Endothelial cell of umbilical vein (primary cell): ENCODE measurements at regions not wholly inside any gene's neighbourhood (a gene's known extent, or its start where the extent isn't known, plus 50 kb on each side); places are given as distances from the start of the nearest gene placed in this dataset.

Source experiments
- BruUV-seq: library from RNA; stranded (reverse); fragments of 400-500 nt; replicated peaks from 2 replicates; lab custom pipeline; 2021; lab: Mats Ljungman, UMichigan
- CTCF ChIA-PET: fragments of 300-600, 350-600 bp; sonication (Branson Sonifier 250); formaldehyde crosslinking; loops from one replicate; lab custom pipeline; 2021; ENCODE audit warnings: antibody characterized with exemption, inconsistent platforms; lab: Charles Lee
- POLR2A ChIA-PET: fragments of 300-600, 350-600 bp; sonication (Branson Sonifier 250); formaldehyde crosslinking; loops from one replicate; lab custom pipeline; 2021; ENCODE audit warnings: antibody characterized with exemption, inconsistent platforms; lab: Charles Lee
- DNase-seq: peaks from one replicate; pipeline ENCODE4 v3.0.0-alpha.2; 2011; ENCODE audit warnings: low read depth, low spot score
- FAIRE-seq: peaks from 2 replicates; lab custom pipeline; 2011; peaks lifted over from hg19 to GRCh38; lab: Jason Lieb, UNC
- H2AFZ ChIP-seq: 2 replicates; pipeline ENCODE4 v1.6.0; 2012; ENCODE audit warnings: low read depth, low read length, control low read depth, inconsistent platforms
- H3K27ac ChIP-seq: 2 replicates; pipeline ENCODE4 v1.5.1; 2011; ENCODE audit warnings: low read depth, mild to moderate bottlenecking, control low read depth, low read length, moderate library complexity; ENCODE audit not compliant: insufficient read depth
- H3K27me3 ChIP-seq, 2 experiments: 2 replicates each; pipeline versions ENCODE4 v1.6.0 to v1.6.1; 2011; ENCODE audit warnings: low read length in 2 of 2, mixed read lengths in 1 of 2; ENCODE audit not compliant: control insufficient read depth in 2 of 2, insufficient read depth in 2 of 2
- H3K36me3 ChIP-seq, 2 experiments: 2 replicates in 1 of 2; 3 replicates in 1 of 2; pipeline ENCODE4 v1.5.1; 2011; ENCODE audit warnings: low read length in 2 of 2, mild to moderate bottlenecking in 1 of 2, moderate library complexity in 1 of 2; ENCODE audit not compliant: control insufficient read depth in 2 of 2, insufficient read depth in 2 of 2; ENCODE audit errors: extremely low read depth in 1 of 2
- H3K4me1 ChIP-seq: 3 replicates; pipeline ENCODE4 v1.5.1; 2011; ENCODE audit warnings: mild to moderate bottlenecking, low read length; ENCODE audit not compliant: control insufficient read depth, insufficient read depth; ENCODE audit errors: extremely low read depth
- H3K4me2 ChIP-seq: 2 replicates; pipeline ENCODE4 v1.6.1; 2011; ENCODE audit warnings: low read length, control low read depth, mixed read lengths; ENCODE audit not compliant: insufficient read depth
- H3K4me3 ChIP-seq, 3 experiments: fragments of 200-600 bp in 1 of 3; sonication (generic), shearing (Covaris generic) in 1 of 3; replicated peaks in 1 of 3; 2 replicates each; pipeline ENCODE4 v1.5.1; 2011 to 2016; ENCODE audit warnings: control low read depth in 3 of 3, low read length in 3 of 3, mild to moderate bottlenecking in 2 of 3, inconsistent platforms in 1 of 3, low read depth in 1 of 3, moderate library complexity in 1 of 3; ENCODE audit not compliant: insufficient read depth in 1 of 3
- H3K79me2 ChIP-seq: 2 replicates; pipeline ENCODE4 v1.6.0; 2012; ENCODE audit warnings: low read length, inconsistent platforms; ENCODE audit not compliant: control insufficient read depth, insufficient read depth
- H3K9ac ChIP-seq: replicated peaks from 2 replicates; pipeline ENCODE3; 2011; ENCODE audit warnings: low read length, control low read depth; ENCODE audit not compliant: insufficient read depth; ENCODE audit errors: extremely low read depth
- H3K9me1 ChIP-seq: replicated peaks from 3 replicates; pipeline ENCODE4 v1.6.0; 2011; ENCODE audit warnings: mild to moderate bottlenecking, low read length; ENCODE audit not compliant: control insufficient read depth, insufficient read depth; ENCODE audit errors: extremely low read depth
- H3K9me3 ChIP-seq: replicated peaks from 2 replicates; pipeline ENCODE4 v1.5.1; 2012; ENCODE audit warnings: low read length, inconsistent platforms; ENCODE audit not compliant: control insufficient read depth, insufficient read depth
- H4K20me1 ChIP-seq: replicated peaks from 2 replicates; pipeline ENCODE3; 2011; ENCODE audit warnings: mild to moderate bottlenecking, low read length; ENCODE audit not compliant: control insufficient read depth, insufficient read depth; ENCODE audit errors: extremely low read depth
- CTCF ChIP-seq, 2 donors: IDR thresholded peaks; 1 replicate in 1 of 2; 2 replicates in 1 of 2; pipeline ENCODE4 v1.5.1; 2011; ENCODE audit warnings: low read length in 2 of 2, mild to moderate bottlenecking in 2 of 2, moderate library complexity in 2 of 2, control low read depth in 1 of 2, inconsistent platforms in 1 of 2, low read depth in 1 of 2; ENCODE audit not compliant: insufficient read depth in 1 of 2; ENCODE audit errors: extremely low read depth in 1 of 2
- EZH2 ChIP-seq: IDR thresholded peaks from 2 replicates; pipeline ENCODE4 v1.6.1; 2012; ENCODE audit warnings: borderline replicate concordance, low read depth, mild to moderate bottlenecking, moderate library complexity, low read length, inconsistent platforms; ENCODE audit not compliant: severe bottlenecking
- FOS ChIP-seq: IDR thresholded peaks from 2 replicates; pipeline ENCODE4 v1.6.1; 2011; ENCODE audit warnings: mild to moderate bottlenecking, low read length, moderate library complexity, borderline replicate concordance; ENCODE audit not compliant: insufficient read depth
- GATA2 ChIP-seq: IDR thresholded peaks from 2 replicates; pipeline ENCODE4 v1.7.0; 2011; ENCODE audit warnings: low read depth, mild to moderate bottlenecking, moderate library complexity, mixed read lengths, low read length; ENCODE audit not compliant: insufficient read length, insufficient read depth
- JUN ChIP-seq: IDR thresholded peaks from 2 replicates; pipeline ENCODE4 v1.6.1; 2011; ENCODE audit warnings: borderline replicate concordance, low read depth; ENCODE audit not compliant: insufficient read length, insufficient read depth
- MAX ChIP-seq: IDR thresholded peaks from 2 replicates; pipeline ENCODE4 v1.6.1; 2011; ENCODE audit not compliant: insufficient read depth, insufficient read length
- MYC ChIP-seq: IDR thresholded peaks from one replicate; pipeline ENCODE4 v1.6.1; 2011; ENCODE audit warnings: mild to moderate bottlenecking, low read depth, low read length
- POLR2A ChIP-seq: IDR thresholded peaks from 2 replicates; pipeline ENCODE4 v1.6.1; 2012; ENCODE audit warnings: low read depth, mild to moderate bottlenecking, control low read depth, low read length
- POLR2AphosphoS5 ChIP-seq: IDR thresholded peaks from 2 replicates; pipeline ENCODE4 v1.6.1; 2012; ENCODE audit warnings: low read depth, mild to moderate bottlenecking, control low read depth, low read length, moderate library complexity; ENCODE audit not compliant: insufficient read depth
- dilution Hi-C: fragments of 300-500 bp; cut with MboI; formaldehyde crosslinking; loops from one replicate; pipeline ENCODE4 v1.15.0; 2019; ENCODE audit warnings: low sequenced_read_pairs; ENCODE audit not compliant: extremely low pct_ligation_motif_present
- intact Hi-C: fragments of 100-400 bp; cut with micrococcal nuclease; formaldehyde crosslinking; loops from one replicate; pipeline ENCODE4 v1.10.0; 2022

GRCh38 chr4:33873791-33874190, 2370.5 kb downstream of the ARAP2 start:
- Histone ChIP-seq H3K4me3 (no peak overlapping the region), H3K9me3 (no peaks in the 10 kb centered on the region), H3K27ac (no peak overlapping the region), H3K36me3 (no peaks in the 10 kb centered on the region), H3K79me2 (no peaks in the 10 kb centered on the region), H3K9me1 (no peaks in the 10 kb centered on the region), H3K4me1 (no peaks in the 10 kb centered on the region), H3K27me3 (no peaks in the 10 kb centered on the region), H3K4me2 (no peak overlapping the region), H3K9ac (no peak overlapping the region), H2AFZ (no peak overlapping the region), H4K20me1 (no peaks in the 10 kb centered on the region)
- no peak for FAIRE-seq
- TF ChIP-seq GATA2 (no peak), EZH2 (no peak), FOS (no peak), CTCF (IDR thresholded peaks at IDR 0.05; ENCODE audit: extremely low read depth in 1 of 2, insufficient read depth in 1 of 2, low read depth in 1 of 2, low read length in 2 of 2) (no peak), MAX (no peak), MYC (no peak), JUN (no peak), POLR2AphosphoS5 (no peak), POLR2A (no peak)
- intact Hi-C loops: loop anchor here (2.0 kb wide), 1 partner anchor 51 kb away; no protein-coding TSS in a partner anchor
- ChIA-PET POLR2A (no interaction called here), CTCF (no interaction called here)
- dilution Hi-C loops: no loop called here
- DNase-seq: no peak
- BruUV-seq: no TSS peak
